ENCODE measurements at regions not wholly inside any gene's neighbourhood (a gene's known extent, or its start where the extent isn't known, plus 50 kb on each side); places are given as distances from the start of the nearest gene placed in this dataset.
"Not testable (repeated sequence)": the region's sequence is repeated elsewhere in the genome, so short reads cannot be mapped to it uniquely, and the experiment has no call there.

DNA sequence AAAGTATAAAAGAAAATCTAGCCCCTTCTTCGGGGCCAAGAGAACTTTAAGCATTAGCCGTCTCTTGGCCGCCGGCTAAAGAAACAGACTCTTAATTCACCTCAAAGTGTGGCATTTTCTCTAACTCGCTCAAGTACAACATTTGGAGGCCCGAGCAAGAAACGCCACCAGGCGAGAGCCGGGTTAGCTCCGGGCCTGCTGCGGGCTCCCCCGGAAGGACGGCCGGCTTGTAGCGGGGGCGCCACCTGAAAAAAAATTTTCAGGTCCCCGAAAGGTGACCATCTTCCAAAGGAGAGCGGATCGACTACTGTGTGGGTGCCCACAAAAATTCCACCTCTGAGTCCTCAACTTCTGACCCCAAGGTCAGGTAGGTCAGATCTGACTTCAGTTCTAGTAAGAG lies 156.0 kb downstream of the DEFB131A start:
- Histone ChIP-seq H3K27me3 (no peaks in the 10 kb centered on the region), H3K27ac (no peak overlapping the region), H3K4me1 (peaks cover 0 to 11% (median 0%) of the 10 kb centered on the region in 3 donors), H3K4me3 (no peak overlapping the region), H3K36me3 (no peaks in the 10 kb centered on the region), H3K9me3 (no peaks in the 10 kb centered on the region)
- TF ChIP-seq POLR2A (IDR thresholded peaks at IDR 0.05) (no peak), CTCF (IDR thresholded peaks at IDR 0.05) (no peak)
- WGBS, 2 donors: 93 to 94% methylated on average over 7 to 19 of the region's 19 CpGs
- DNase-seq: no peak
- intact Hi-C loops (cut with DNase I): no loop called here

- no peak for DNase-seq
- Histone ChIP-seq H3K4me3 (no peak overlapping the region), H3K4me1 (peaks cover 0 to 11% (median 0%) of the 10 kb centered on the region in 3 donors), H3K36me3 (no peaks in the 10 kb centered on the region), H3K27ac (no peak overlapping the region), H3K27me3 (no peaks in the 10 kb centered on the region), H3K9me3 (no peaks in the 10 kb centered on the region)
- intact Hi-C loops (cut with DNase I): no loop called here
- 88 to 91% methylated on average over 16 to 18 of the region's 18 CpGs for WGBS, 2 donors
- TF ChIP-seq CTCF (IDR thresholded peaks at IDR 0.05) (no peak), POLR2A (IDR thresholded peaks at IDR 0.05) (no peak)
These were observed 158.2 kb downstream of the DEFB131A start for GRCh38 chr4:9602389-9602914.

GRCh38 chr4:9604031-9604892 lies 160.0 kb downstream of the DEFB131A start:
- DNase-seq; H3K36me3 ChIP-seq; H3K27me3 ChIP-seq; intact Hi-C loops (cut with DNase I); H3K9me3 ChIP-seq: not testable (repeated sequence)
- 7 to 13% methylated on average over 13 to 14 of the region's 17 CpGs for WGBS, 2 donors
- H3K4me3 ChIP-seq: peak overlapping the region; percentile 6 to 49 (median 16)
- peaks cover 0 to 11% (median 0%) of the 10 kb centered on the region in 3 donors for H3K4me1 ChIP-seq
- H3K27ac ChIP-seq: peak overlapping the region in 3 of 4 donors; percentile 5 to 70 (median 46)

DNA sequence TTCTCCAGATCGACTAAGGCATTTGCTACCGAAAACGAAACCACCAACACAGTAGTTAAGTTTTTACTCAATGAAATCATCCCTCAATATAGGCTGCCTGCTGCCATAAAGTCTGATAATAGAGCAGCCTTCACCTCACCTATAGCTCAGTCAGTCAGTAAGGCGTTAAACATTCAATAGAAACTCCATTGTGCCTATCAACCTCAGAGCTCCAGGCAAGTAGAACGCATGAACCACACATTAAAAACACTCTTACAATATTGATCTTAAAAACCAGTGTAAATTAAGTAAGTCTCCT lies 160.6 kb downstream of the DEFB131A start:
- 31 to 49% methylated on average over 4 to 5 of the region's 5 CpGs for WGBS, 2 donors
- Histone ChIP-seq H3K27ac (peak overlapping the region in 2 of 4 donors; percentile 46 to 70), H3K4me1 (peaks cover 0 to 11% (median 0%) of the 10 kb centered on the region in 3 donors)

DNA sequence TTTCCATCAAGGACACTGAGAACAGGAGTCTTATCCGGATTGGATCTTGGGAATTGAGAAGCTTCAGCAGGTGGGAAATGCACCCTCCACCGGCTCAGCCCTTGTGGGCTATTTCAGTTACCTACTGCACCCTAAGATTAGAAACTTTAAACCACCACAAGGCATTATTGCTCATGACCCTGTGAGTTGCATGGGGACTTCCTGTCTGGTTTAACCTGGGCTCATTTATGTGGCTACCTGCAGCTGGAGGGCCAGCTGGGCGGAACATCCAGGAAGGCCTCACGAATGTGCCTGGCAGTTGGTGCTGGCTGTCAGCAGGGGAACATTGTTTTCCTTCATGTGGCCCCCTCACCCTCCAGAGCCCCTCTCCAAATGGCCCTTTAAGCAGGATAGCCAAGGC lies 164.1 kb downstream of the DEFB131A start:
- no peak for DNase-seq
- no peak overlapping the region for H3K27ac ChIP-seq
- WGBS, 2 donors: 90 to 96% methylated on average over 3 to 4 of the region's 4 CpGs
- H3K36me3 ChIP-seq: no peaks in the 10 kb centered on the region
- H3K4me3 ChIP-seq: no peak overlapping the region
- no peaks in the 10 kb centered on the region for H3K27me3 ChIP-seq
- TF ChIP-seq CTCF (IDR thresholded peaks at IDR 0.05): no peak
- TF ChIP-seq POLR2A (IDR thresholded peaks at IDR 0.05): no peak
- H3K4me1 ChIP-seq: peaks cover 0 to 11% (median 0%) of the 10 kb centered on the region in 3 donors
- H3K9me3 ChIP-seq: no peaks in the 10 kb centered on the region
- intact Hi-C loops (cut with DNase I): no loop called here

More for the DNA sequence above, 160.6 kb downstream of the DEFB131A start:
- H3K27me3 ChIP-seq; H3K9me3 ChIP-seq; DNase-seq; H3K36me3 ChIP-seq; intact Hi-C loops (cut with DNase I): not testable (repeated sequence)
- H3K4me3 ChIP-seq: peak overlapping the region in 1 of 4 donors; percentile 15

DNA sequence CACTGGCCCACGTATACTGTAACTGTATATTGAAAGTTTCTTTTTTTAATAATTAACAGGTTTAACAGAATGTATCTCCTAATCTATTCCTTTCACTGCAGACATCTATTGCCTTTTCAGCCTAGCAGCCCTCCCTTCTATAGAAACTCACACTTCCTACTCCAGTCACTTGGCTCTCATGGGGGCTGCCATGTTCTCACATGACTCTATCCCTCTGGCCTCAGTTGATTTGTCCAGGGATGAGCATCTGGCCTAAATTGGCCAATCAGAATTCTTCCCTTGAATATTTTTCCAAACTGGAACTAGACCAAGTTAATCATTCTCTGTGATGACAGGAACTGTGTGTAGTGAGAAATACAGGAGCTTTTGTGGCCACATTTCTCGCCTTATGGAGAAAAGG lies 166.1 kb downstream of the DEFB131A start:
- H3K36me3 ChIP-seq; H3K4me1 ChIP-seq; DNase-seq; H3K4me3 ChIP-seq; H3K9me3 ChIP-seq; H3K27ac ChIP-seq; intact Hi-C loops (cut with DNase I); H3K27me3 ChIP-seq: not testable (repeated sequence)
- 75 to 83% methylated on average over 2 of the region's 2 CpGs for WGBS, 2 donors
